SKM-1 treated with dmso at 0.1 percent for 144 hours (cell line): ENCODE measurements at regions not wholly inside any gene's neighbourhood (a gene's known extent, or its start where the extent isn't known, plus 50 kb on each side); places are given as distances from the start of the nearest gene placed in this dataset.
"Not testable (repeated sequence)": the region's sequence is repeated elsewhere in the genome, so short reads cannot be mapped to it uniquely, and the experiment has no call there.

Experiments used
- DNase-seq: peaks from one replicate; lab custom pipeline; 2025; ENCODE audit not compliant: unreplicated experiment; lab: John Stamatoyannopoulos, UW

DNA sequence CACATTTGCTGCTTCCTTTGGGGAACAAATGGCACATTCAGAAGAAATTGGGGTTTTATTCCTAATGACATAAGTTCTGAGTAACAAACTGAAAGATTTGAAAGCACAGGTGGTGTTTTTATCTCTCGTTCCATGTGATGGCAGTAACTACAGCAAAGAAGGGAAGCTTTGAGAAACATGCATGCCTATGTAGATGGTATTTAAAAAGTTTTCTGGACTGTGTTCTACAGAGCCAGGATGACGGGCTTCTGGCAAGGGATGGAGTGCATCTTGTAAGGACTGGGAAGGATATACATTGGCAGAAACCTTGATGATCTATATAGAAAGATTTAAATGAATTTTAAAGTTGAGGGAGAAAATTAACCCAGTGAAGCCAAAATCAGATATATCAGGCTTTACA, 362.2 kb upstream of the ROPN1 start:
- no peak for DNase-seq

- no peak for DNase-seq
Observed at GRCh38 chr3:124358156-124358555, 366.2 kb upstream of the ROPN1 start.

DNA sequence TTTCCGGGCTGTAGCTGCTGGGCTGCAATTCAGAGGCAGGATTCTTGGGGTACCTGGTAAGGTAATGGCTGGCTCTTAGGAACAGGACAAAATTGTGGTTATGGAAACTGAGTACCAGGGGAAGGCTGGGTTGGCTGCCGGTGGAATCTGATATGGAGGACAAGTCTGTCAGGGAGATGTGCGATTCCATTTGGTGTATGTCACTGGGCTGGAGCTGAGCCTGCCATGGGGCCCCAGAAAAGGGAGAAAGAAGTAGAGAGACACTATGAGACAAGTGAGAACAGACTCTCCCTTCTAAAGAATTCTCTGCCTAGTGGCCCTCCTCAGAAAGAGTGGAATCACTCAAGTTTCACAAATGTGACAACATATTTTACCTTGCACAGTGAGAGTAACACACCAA, 368.2 kb upstream of the ROPN1 start:
- DNase-seq = no peak

- no peak for DNase-seq
Observed at GRCh38 chr3:124360563-124360962, 368.6 kb upstream of the ROPN1 start.

- no peak for DNase-seq
Observed at GRCh38 chr3:124361566-124361965, 368.7 kb upstream of the UMPS start.

DNA sequence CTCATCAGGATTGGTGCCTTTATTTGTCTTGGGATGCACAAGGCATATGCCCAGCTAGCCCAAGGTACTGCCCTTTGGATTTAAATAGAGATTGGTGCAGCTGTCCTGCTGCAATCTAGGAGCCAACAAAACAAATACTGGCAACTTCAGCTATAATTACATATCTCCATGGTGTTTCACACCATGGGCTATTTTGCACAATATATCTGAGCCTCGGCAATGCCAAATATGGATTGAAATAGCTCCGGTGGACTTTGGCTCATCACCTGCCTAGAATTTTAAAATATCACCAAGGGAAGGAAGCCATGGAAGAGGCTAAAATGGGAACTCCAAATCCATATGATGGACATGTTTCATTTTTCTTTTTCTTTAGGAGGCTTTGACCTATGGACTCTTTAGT, 367.8 kb upstream of the UMPS start:
- no peak for DNase-seq

GRCh38 chr3:124363476-124363875, 366.8 kb upstream of the UMPS start:
- no peak for DNase-seq

DNA sequence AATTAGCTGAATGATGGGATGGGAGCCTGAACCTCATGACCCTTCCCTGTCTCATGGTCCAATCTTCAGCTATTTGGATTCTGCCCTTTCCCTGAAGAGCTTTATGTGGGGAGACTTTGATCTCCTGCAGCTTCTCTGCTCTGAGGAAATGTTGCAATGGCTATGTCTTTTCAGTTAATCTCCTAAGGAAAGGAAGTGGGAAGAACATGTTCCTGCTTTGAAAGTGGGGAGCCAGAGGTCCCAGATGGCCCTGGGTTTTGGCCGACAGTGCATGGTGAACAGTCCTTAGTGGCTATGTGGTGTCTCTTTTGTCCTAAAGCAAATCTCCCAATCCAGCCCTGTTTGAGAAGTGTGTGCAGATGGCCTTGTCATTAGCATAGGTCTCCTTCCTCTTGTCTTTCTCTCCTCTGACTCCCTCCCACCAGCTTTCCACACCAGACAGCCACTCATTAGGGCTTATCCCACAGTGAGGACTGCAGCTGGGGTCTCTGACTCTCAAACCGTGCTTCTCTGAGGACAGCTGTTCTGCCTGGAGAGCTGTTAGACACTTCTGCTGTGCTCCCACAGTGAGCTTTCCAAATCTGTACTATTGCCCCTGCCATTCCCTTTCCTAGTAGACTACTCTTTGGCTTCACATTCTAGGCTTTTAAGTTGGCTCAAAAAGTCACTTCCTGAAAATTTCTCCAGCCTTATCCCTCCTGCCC, 365.8 kb upstream of the UMPS start:
- no peak for DNase-seq

- DNase-seq = not testable (repeated sequence)
Observed at GRCh38 chr3:124366655-124367054, 363.6 kb upstream of the UMPS start.

DNA sequence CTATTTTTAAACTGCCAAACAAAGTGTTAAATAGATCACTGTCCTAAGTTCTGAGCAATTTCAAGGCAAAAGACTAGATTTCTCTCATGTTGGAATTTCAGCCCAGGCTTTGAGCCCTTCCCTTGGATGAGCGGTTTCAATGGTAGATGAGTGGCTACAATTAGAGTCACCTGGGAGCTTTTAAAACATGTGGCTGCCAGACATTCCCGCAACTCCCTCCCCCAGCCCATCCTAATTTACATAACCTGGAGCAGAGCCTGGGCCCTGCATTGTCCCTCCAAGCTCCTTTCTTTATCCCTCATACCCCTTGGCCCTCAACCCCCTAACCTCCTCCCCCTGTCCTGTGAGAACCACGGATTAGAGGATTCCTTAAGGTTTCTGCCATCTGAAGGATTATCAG, 357.5 kb upstream of the UMPS start:
- no peak for DNase-seq

GRCh38 chr3:124373524-124373923, 356.7 kb upstream of the UMPS start:
- DNase-seq = no peak

- no peak for DNase-seq
Observed at GRCh38 chr3:124374583-124374982, 355.7 kb upstream of the UMPS start.

- no peak for DNase-seq
Observed at GRCh38 chr3:124381575-124382333, 348.5 kb upstream of the UMPS start.

DNA sequence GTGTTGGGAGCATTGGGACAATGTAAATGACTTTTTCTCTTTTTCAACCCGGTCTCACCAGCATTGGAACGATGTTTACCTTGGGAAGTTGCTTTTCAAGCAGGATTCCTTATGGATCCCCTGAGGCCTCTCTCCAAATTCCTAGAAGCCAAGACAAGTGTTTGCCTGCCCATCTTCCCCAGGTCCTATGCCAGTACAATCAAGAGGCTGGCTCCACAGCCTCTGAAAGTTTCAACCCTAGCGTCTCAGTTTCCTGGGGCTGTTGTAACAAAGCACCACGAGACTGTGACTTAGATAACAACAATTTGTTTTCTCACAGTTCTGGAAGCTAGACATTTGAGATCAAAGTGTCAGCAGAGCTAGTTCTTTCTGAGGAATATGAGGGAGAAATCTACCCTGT, 347.2 kb upstream of the UMPS start:
- DNase-seq = no peak

GRCh38 chr3:124383846-124384466, 346.3 kb upstream of the UMPS start:
- no peak for DNase-seq

DNA sequence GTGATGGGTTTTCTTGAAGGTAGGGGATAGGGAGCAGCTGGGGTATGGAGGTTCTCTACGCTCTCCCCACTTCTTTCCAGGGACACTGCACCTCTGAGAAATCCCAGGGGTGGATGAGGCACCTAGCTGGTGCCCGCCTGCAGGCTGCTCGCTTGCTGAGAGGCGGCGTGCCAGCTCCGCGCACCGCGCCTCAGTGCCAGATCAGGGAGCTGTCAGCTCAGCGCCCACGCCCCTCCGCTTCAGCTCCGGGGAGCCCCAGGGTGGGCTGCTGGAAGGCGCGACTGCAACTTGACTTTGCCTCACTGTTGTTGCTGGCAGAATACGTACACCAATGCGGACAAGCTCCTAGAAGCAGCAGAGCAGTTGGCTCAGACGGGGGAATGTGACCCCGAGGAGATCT, 345.7 kb upstream of the UMPS start:
- DNase-seq = no peak

DNA sequence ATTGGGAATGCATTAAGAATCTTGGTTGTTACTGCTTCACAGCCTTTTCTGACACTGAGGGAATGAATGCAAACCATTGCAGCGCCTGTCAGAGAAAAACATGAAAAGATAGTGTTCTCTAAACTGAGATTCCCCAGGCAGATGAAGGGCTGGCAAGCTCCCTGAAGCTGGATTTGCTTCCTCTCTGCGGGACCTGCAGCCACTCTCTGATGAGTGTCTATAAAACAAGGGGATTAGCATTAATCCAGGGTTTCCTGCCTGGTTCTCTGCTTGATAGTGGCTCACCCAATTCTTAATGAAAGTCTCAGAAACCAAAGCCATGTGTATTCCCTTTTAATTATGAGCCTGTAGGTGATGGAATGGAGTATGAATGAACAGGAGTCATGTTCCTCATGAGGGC, 344.3 kb upstream of the UMPS start:
- DNase-seq = no peak

- DNase-seq = no peak
Observed at GRCh38 chr3:124386996-124387595, 343.2 kb upstream of the UMPS start.

DNA sequence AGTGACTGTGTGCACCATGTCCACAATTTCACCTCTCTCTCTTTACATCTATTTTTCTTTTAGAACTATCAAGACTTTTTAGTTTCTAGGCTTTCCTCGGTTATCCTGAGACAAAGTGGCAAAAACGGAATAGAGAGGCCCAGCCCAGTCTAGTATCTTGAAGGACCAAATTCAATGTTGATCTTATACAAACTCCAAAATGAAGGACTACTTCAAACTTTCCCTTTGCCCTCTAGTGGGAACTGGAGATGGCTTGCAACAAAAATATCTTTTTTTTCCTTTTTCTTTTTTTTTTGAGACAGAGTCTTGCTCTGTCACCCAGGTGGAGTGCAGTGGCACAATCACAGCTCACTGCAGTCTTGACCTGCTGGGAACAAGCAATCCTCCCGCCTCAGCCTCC, 338.5 kb upstream of the UMPS start:
- DNase-seq = no peak

GRCh38 chr3:124393340-124393739, 336.9 kb upstream of the UMPS start:
- DNase-seq = no peak

GRCh38 chr3:124395162-124395561, 335.1 kb upstream of the UMPS start:
- no peak for DNase-seq
